ENCODE measurements at regions not wholly inside any gene's neighbourhood (a gene's known extent, or its start where the extent isn't known, plus 50 kb on each side); places are given as distances from the start of the nearest gene placed in this dataset.

- TF ChIP-seq CTCF (conservative IDR thresholded peaks at IDR 0.05; ENCODE audit: low read depth, low read length) (no peak), EZH2 (IDR thresholded peaks at IDR 0.05; ENCODE audit: borderline replicate concordance, low read depth, low read length, poor library complexity, severe bottlenecking) (no peak)
These were observed 238.7 kb downstream of the KCTD12 start for GRCh38 chr13:76647550-76647949.

Data from A673 (cell line).